HCT116 (cell line): ENCODE measurements at regions not wholly inside any gene's neighbourhood (a gene's known extent, or its start where the extent isn't known, plus 50 kb on each side); places are given as distances from the start of the nearest gene placed in this dataset.

Experiments
- ATAC-seq: fragments of 200-7000 bp; cut with Tn5 transposase; 2 replicates; pipeline ENCODE4 v1.9.1; 2020; ENCODE audit warnings: mild to moderate bottlenecking, moderate library complexity
- BruUV-seq: library from RNA; stranded (reverse); fragments of 400-500 nt; replicated peaks from 2 replicates; lab custom pipeline; 2021; lab: Mats Ljungman, UMichigan
- CTCF ChIA-PET: fragments of 300-600 bp; sonication (Branson Sonifier 250); formaldehyde crosslinking; loops from one replicate; lab custom pipeline; 2021; ENCODE audit warnings: antibody characterized with exemption; lab: Charles Lee
- POLR2A ChIA-PET: fragments of 300-600, 350-600 bp; sonication (Branson Sonifier 250); formaldehyde crosslinking; loops from one replicate; lab custom pipeline; 2021; ENCODE audit warnings: antibody characterized with exemption; lab: Charles Lee
- RAD21 ChIA-PET, 2 experiments: fragments of 300-600 bp; sonication (Branson Sonifier 250); formaldehyde crosslinking; loops; one replicate each; lab custom pipeline; 2023; ENCODE audit warnings: low total read pairs in 2 of 2; ENCODE audit not compliant: uncharacterized antibody in 2 of 2, unreplicated experiment in 2 of 2, low non-redundant PET in 1 of 2; lab: Charles Lee
- DNase-seq: peaks from one replicate; pipeline ENCODE4 v3.0.0-alpha.2; 2010; ENCODE audit warnings: low read depth, low spot score
- H2AFZ ChIP-seq: fragments of 200-600 bp; shearing (Covaris generic), sonication (generic); 2 replicates; pipeline ENCODE4 v1.6.1; 2017; ENCODE audit warnings: low read depth, mixed run types, mixed read lengths, antibody characterized with exemption, low read length; ENCODE audit not compliant: poor library complexity, severe bottlenecking
- H3K27ac ChIP-seq: 2 replicates; pipeline ENCODE4 v1.5.1; 2012; ENCODE audit warnings: low read depth, low read length
- H3K27me3 ChIP-seq: fragments of 200-600 bp; sonication (generic); 2 replicates; pipeline ENCODE4 v1.6.1; 2016; ENCODE audit warnings: mixed run types, low read length, mixed read lengths; ENCODE audit not compliant: insufficient read depth
- H3K36me3 ChIP-seq, 2 experiments: fragments of 200-500 bp in 1 of 2; fragments of 200-600 bp in 1 of 2; sonication (Bioruptor generic) in 1 of 2; sonication (generic) in 1 of 2; 2 replicates each; pipeline versions ENCODE4 v1.5.1 to v1.6.1; 2014 to 2016; ENCODE audit warnings: low read length in 2 of 2, inconsistent platforms in 1 of 2, mixed read lengths in 1 of 2, mixed run types in 1 of 2; ENCODE audit not compliant: insufficient read depth in 2 of 2, control insufficient read depth in 1 of 2
- H3K4me1 ChIP-seq, 2 experiments: fragments of 200-600 bp in 1 of 2; sonication (generic) in 1 of 2; 2 replicates each; pipeline versions ENCODE4 v1.5.1 to v1.6.1; 2012 to 2017; ENCODE audit warnings: low read length in 2 of 2, inconsistent platforms in 1 of 2, mild to moderate bottlenecking in 1 of 2, mixed read lengths in 1 of 2, mixed run types in 1 of 2, moderate library complexity in 1 of 2; ENCODE audit not compliant: insufficient read depth in 2 of 2, control insufficient read depth in 1 of 2
- H3K4me2 ChIP-seq: fragments of 200-600 bp; sonication (generic); 2 replicates; pipeline ENCODE4 v1.6.1; 2017; ENCODE audit warnings: mixed run types, low read length, mixed read lengths
- H3K4me3 ChIP-seq, 2 experiments: fragments of 200-600 bp in 1 of 2; sonication (generic) in 1 of 2; replicated peaks in 1 of 2; 2 replicates each; pipeline ENCODE4 v1.5.1; 2011 to 2016; ENCODE audit warnings: low read length in 2 of 2, control low read depth in 1 of 2, low read depth in 1 of 2, mild to moderate bottlenecking in 1 of 2, mixed read lengths in 1 of 2, mixed run types in 1 of 2
- H3K79me2 ChIP-seq: fragments of 200-600 bp; sonication (generic); 2 replicates; pipeline ENCODE4 v1.6.1; 2017; ENCODE audit warnings: mild to moderate bottlenecking, mixed run types, low read length, moderate library complexity, mixed read lengths; ENCODE audit not compliant: insufficient read depth
- H3K9ac ChIP-seq: fragments of 200-600 bp; sonication (generic); 2 replicates; pipeline ENCODE4 v1.6.1; 2016; ENCODE audit warnings: low read length, mixed read lengths
- H3K9me2 ChIP-seq: fragments of 200-600 bp; sonication (generic), shearing (Covaris generic); 2 replicates; pipeline ENCODE4 v1.6.1; 2017; ENCODE audit warnings: mixed run types, mild to moderate bottlenecking, moderate library complexity; ENCODE audit not compliant: insufficient read depth
- H3K9me3 ChIP-seq, 2 experiments: fragments of 200-500 bp in 1 of 2; fragments of 200-600 bp in 1 of 2; sonication (Bioruptor generic) in 1 of 2; sonication (generic) in 1 of 2; 2 replicates each; pipeline ENCODE4 v1.6.1; 2014 to 2017; ENCODE audit warnings: low read length in 2 of 2, mixed read lengths in 2 of 2, inconsistent platforms in 1 of 2, low read depth in 1 of 2, mild to moderate bottlenecking in 1 of 2, mixed run types in 1 of 2, moderate library complexity in 1 of 2; ENCODE audit not compliant: control insufficient read depth in 1 of 2, insufficient read depth in 1 of 2
- H4K20me1 ChIP-seq: fragments of 200-600 bp; sonication (generic), shearing (Covaris generic); 2 replicates; pipeline ENCODE4 v1.6.1; 2017; ENCODE audit warnings: mixed run types, mild to moderate bottlenecking, moderate library complexity; ENCODE audit not compliant: insufficient read depth
- CEBPB ChIP-seq: IDR thresholded peaks from 2 replicates; pipeline ENCODE4 v1.6.1; 2012; ENCODE audit warnings: low read depth
- FOSL1 ChIP-seq: IDR thresholded peaks from 2 replicates; pipeline ENCODE4 v1.6.1; 2012; ENCODE audit warnings: low read depth
- POLR2AphosphoS5 ChIP-seq: IDR thresholded peaks from 2 replicates; pipeline ENCODE4 v1.6.1; 2011; ENCODE audit warnings: mild to moderate bottlenecking, low read depth, low read length, moderate library complexity
- RAD21 ChIP-seq: IDR thresholded peaks from 2 replicates; pipeline ENCODE4 v1.6.1; 2012; ENCODE audit warnings: low read depth, mild to moderate bottlenecking
- REST ChIP-seq: IDR thresholded peaks from 2 replicates; pipeline ENCODE4 v1.6.1; 2012; ENCODE audit warnings: low read depth
- YY1 ChIP-seq: IDR thresholded peaks from 2 replicates; pipeline ENCODE4 v1.6.1; 2011; ENCODE audit warnings: low read length, low read depth, moderate library complexity, mild to moderate bottlenecking; ENCODE audit not compliant: insufficient replicate concordance; ENCODE audit errors: extremely low read depth
- ZBTB33 ChIP-seq: IDR thresholded peaks from 2 replicates; pipeline ENCODE4 v1.6.1; 2011; ENCODE audit warnings: mild to moderate bottlenecking, low read length, moderate library complexity; ENCODE audit not compliant: insufficient replicate concordance; ENCODE audit errors: extremely low read depth
- intact Hi-C: fragments of 100-400 bp; cut with micrococcal nuclease; formaldehyde crosslinking; loops from 2 replicates; pipeline ENCODE4 v1.10.0; 2022

GRCh38 chr14:86639666-86640065, 1109.7 kb downstream of the FLRT2 start:
- no TSS peak for BruUV-seq
- Histone ChIP-seq H3K27me3 (no peaks in the 10 kb centered on the region), H2AFZ (no peak overlapping the region), H3K9me2 (no peaks in the 10 kb centered on the region), H3K27ac (no peak overlapping the region), H4K20me1 (no peaks in the 10 kb centered on the region), H3K36me3 (no peaks in the 10 kb centered on the region)
- RAD21 ChIA-PET: no interaction called here
- TF ChIP-seq ZBTB33 (no peak), POLR2AphosphoS5 (no peak), RAD21 (no peak), CEBPB (no peak), REST (no peak), FOSL1 (no peak), YY1 (no peak)
- TF ChIP-seq, all 23 proteins: peak for 0
- intact Hi-C loops: no loop called here
- POLR2A ChIA-PET: no interaction called here
- H3K9me3 ChIP-seq: peaks cover 2 to 13% of the 10 kb centered on the region in 2 experiments; a peak in 2 of 4 replicates
- no peak overlapping the region for H3K4me3 ChIP-seq
- no peaks in the 10 kb centered on the region for H3K4me1 ChIP-seq
- no peak overlapping the region for H3K4me2 ChIP-seq
- H3K9ac ChIP-seq: no peak overlapping the region
- DNase-seq: no peak
- no peaks in the 10 kb centered on the region for H3K79me2 ChIP-seq
- ATAC-seq: no peak
- CTCF ChIA-PET: no interaction called here
